Liver (tissue), 8 donors: ENCODE measurements at regions not wholly inside any gene's neighbourhood (a gene's known extent, or its start where the extent isn't known, plus 50 kb on each side); places are given as distances from the start of the nearest gene placed in this dataset.

Experiments
- DNase-seq: peaks from one replicate; pipeline ENCODE4 v3.0.0-alpha.2; 2017; ENCODE audit warnings: low spot score
- H3K27ac ChIP-seq, 2 donors: one replicate each; pipeline ENCODE4 v1.7.0; 2013; ENCODE audit warnings: inconsistent platforms in 2 of 2, low read length in 2 of 2, control low read depth in 1 of 2, low read depth in 1 of 2, mild to moderate bottlenecking in 1 of 2
- H3K27me3 ChIP-seq, 4 donors: one replicate each; pipeline versions ENCODE4 v1.6.1 to v1.7.0; 2013; ENCODE audit warnings: low read length in 3 of 4, inconsistent platforms in 1 of 4, mild to moderate bottlenecking in 1 of 4, moderate library complexity in 1 of 4; ENCODE audit not compliant: control insufficient read depth in 4 of 4, insufficient read depth in 4 of 4
- H3K36me3 ChIP-seq, 4 donors: one replicate each; pipeline versions ENCODE4 v1.6.1 to v1.7.0; 2013; ENCODE audit warnings: low read length in 3 of 4, mild to moderate bottlenecking in 3 of 4, low read depth in 1 of 4, moderate library complexity in 1 of 4; ENCODE audit not compliant: control insufficient read depth in 4 of 4, insufficient read depth in 3 of 4
- H3K4me1 ChIP-seq, 4 donors: one replicate each; pipeline versions ENCODE4 v1.6.1 to v1.7.0; 2013; ENCODE audit warnings: low read length in 3 of 4, mild to moderate bottlenecking in 3 of 4, moderate library complexity in 1 of 4; ENCODE audit not compliant: control insufficient read depth in 4 of 4, insufficient read depth in 4 of 4
- H3K4me3 ChIP-seq, 3 donors: one replicate each; pipeline versions ENCODE4 v1.6.1 to v1.7.0; 2013; ENCODE audit warnings: low read length in 3 of 3, control low read depth in 1 of 3, low read depth in 1 of 3, mild to moderate bottlenecking in 1 of 3
- H3K9ac ChIP-seq, 2 donors: one replicate each; pipeline ENCODE4 v1.7.0; 2013; ENCODE audit warnings: low read length in 2 of 2, mild to moderate bottlenecking in 2 of 2, moderate library complexity in 2 of 2, control low read depth in 1 of 2, low read depth in 1 of 2
- H3K9me3 ChIP-seq, 4 donors: one replicate each; pipeline versions ENCODE4 v1.6.1 to v1.7.0; 2013; ENCODE audit warnings: low read length in 3 of 4; ENCODE audit not compliant: control insufficient read depth in 4 of 4
- EGR1 ChIP-seq, 2 donors: IDR thresholded peaks; 2 replicates each; pipeline ENCODE4 v1.6.1; 2016 to 2018; ENCODE audit warnings: antibody characterized with exemption in 2 of 2, low read depth in 2 of 2
- FOXA1 ChIP-seq: IDR thresholded peaks from 2 replicates; pipeline ENCODE4 v1.6.1; 2016; ENCODE audit warnings: antibody characterized with exemption
- FOXA2 ChIP-seq: IDR thresholded peaks from 2 replicates; pipeline ENCODE4 v1.6.1; 2016; ENCODE audit warnings: antibody characterized with exemption
- GABPA ChIP-seq, 2 donors: IDR thresholded peaks in 1 of 2; conservative IDR thresholded peaks in 1 of 2; 2 replicates each; pipeline ENCODE4 v1.6.1; 2016; ENCODE audit warnings: antibody characterized with exemption in 2 of 2, mild to moderate bottlenecking in 1 of 2, moderate library complexity in 1 of 2
- HNF4A ChIP-seq, 2 donors: conservative IDR thresholded peaks; 2 replicates each; pipeline ENCODE4 v1.6.1; 2016; ENCODE audit warnings: antibody characterized with exemption in 2 of 2, mild to moderate bottlenecking in 2 of 2
- JUND ChIP-seq, 2 donors: IDR thresholded peaks; 2 replicates each; pipeline ENCODE4 v1.6.1; 2016; ENCODE audit warnings: antibody characterized with exemption in 2 of 2
- MAX ChIP-seq: IDR thresholded peaks from 2 replicates; pipeline ENCODE4 v1.6.1; 2016; ENCODE audit warnings: antibody characterized with exemption
- NR2F2 ChIP-seq: IDR thresholded peaks from 2 replicates; pipeline ENCODE4 v1.6.1; 2016; ENCODE audit warnings: antibody characterized with exemption
- RAD21 ChIP-seq, 2 donors: IDR thresholded peaks; 2 replicates each; pipeline ENCODE4 v1.6.1; 2016; ENCODE audit warnings: antibody characterized with exemption in 2 of 2, mild to moderate bottlenecking in 2 of 2
- REST ChIP-seq: IDR thresholded peaks from 2 replicates; pipeline ENCODE4 v1.6.1; 2016; ENCODE audit warnings: antibody characterized with exemption, mild to moderate bottlenecking
- RXRA ChIP-seq, 2 donors: IDR thresholded peaks; 2 replicates each; pipeline ENCODE4 v1.6.1; 2017 to 2018; ENCODE audit warnings: antibody characterized with exemption in 2 of 2, mild to moderate bottlenecking in 1 of 2
- SP1 ChIP-seq: IDR thresholded peaks from 2 replicates; pipeline ENCODE4 v1.6.1; 2018; ENCODE audit warnings: antibody characterized with exemption, mild to moderate bottlenecking
- TAF1 ChIP-seq: conservative IDR thresholded peaks from 2 replicates; pipeline ENCODE4 v1.6.1; 2016; ENCODE audit warnings: antibody characterized with exemption, mild to moderate bottlenecking
- YY1 ChIP-seq: IDR thresholded peaks from 2 replicates; pipeline ENCODE4 v1.6.1; 2016; ENCODE audit warnings: antibody characterized with exemption, mild to moderate bottlenecking
- WGBS: extraction: QIAGEN DNeasy Blood & Tissue Kit; methylation state at CpG from one replicate; pipeline ENCODE4 v1.1.7; 2013; 5-methylcytosine and 5-hydroxymethylcytosine counted together
- TF ChIP-seq, protein P1 (sequence below): fragments of 150-350 bp; IDR thresholded peaks from 2 replicates; pipeline ENCODE4 v1.5.1; 2017; ENCODE audit warnings: improper control_type of control experiment, low read depth, low read length; ENCODE audit not compliant: missing input control
- TF ChIP-seq, protein P2 (sequence below): IDR thresholded peaks from 2 replicates; pipeline ENCODE4 v1.6.1; 2016; ENCODE audit warnings: antibody characterized with exemption
- TF ChIP-seq, protein P3 (sequence below): IDR thresholded peaks from 2 replicates; pipeline ENCODE4 v1.6.1; 2016; ENCODE audit warnings: antibody characterized with exemption
- donor health status: healthy.
- donor health status: healthy.
- donor health status: healthy.
- donor health status: healthy.
- donor health status: healthy.

GRCh38 chr2:66897691-66898150 is 462.8 kb downstream of the MEIS1 start (continued):
- no peak for TF ChIP-seq SP1
- no peak for TF ChIP-seq YY1
- TF ChIP-seq FOXA2, result no peak

- H3K4me3 ChIP-seq, result no peak overlapping the region
- H3K9me3 ChIP-seq, result no peaks in the 10 kb centered on the region
- H3K36me3 ChIP-seq, result no peaks in the 10 kb centered on the region
- 84% methylated on average over 2 of the region's 2 CpGs for WGBS
- no peak overlapping the region for H3K9ac ChIP-seq
- H3K27me3 ChIP-seq, result peaks cover 0 to 4% (median 2%) of the 10 kb centered on the region in 4 donors
- H3K27ac ChIP-seq, result no peak overlapping the region
- H3K4me1 ChIP-seq, result no peaks in the 10 kb centered on the region
- no peak for TF ChIP-seq FOXA2
- TF ChIP-seq JUND (IDR thresholded peaks at IDR 0.05), result no peak
- no peak for TF ChIP-seq RAD21 (IDR thresholded peaks at IDR 0.05)
- TF ChIP-seq, protein P1, sequence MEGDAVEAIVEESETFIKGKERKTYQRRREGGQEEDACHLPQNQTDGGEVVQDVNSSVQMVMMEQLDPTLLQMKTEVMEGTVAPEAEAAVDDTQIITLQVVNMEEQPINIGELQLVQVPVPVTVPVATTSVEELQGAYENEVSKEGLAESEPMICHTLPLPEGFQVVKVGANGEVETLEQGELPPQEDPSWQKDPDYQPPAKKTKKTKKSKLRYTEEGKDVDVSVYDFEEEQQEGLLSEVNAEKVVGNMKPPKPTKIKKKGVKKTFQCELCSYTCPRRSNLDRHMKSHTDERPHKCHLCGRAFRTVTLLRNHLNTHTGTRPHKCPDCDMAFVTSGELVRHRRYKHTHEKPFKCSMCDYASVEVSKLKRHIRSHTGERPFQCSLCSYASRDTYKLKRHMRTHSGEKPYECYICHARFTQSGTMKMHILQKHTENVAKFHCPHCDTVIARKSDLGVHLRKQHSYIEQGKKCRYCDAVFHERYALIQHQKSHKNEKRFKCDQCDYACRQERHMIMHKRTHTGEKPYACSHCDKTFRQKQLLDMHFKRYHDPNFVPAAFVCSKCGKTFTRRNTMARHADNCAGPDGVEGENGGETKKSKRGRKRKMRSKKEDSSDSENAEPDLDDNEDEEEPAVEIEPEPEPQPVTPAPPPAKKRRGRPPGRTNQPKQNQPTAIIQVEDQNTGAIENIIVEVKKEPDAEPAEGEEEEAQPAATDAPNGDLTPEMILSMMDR, result no peak
- TF ChIP-seq SP1, result no peak
- no peak for TF ChIP-seq MAX
- TF ChIP-seq HNF4A (conservative IDR thresholded peaks at IDR 0.05), result no peak
- TF ChIP-seq, protein P2, sequence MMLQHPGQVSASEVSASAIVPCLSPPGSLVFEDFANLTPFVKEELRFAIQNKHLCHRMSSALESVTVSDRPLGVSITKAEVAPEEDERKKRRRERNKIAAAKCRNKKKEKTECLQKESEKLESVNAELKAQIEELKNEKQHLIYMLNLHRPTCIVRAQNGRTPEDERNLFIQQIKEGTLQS, result no peak
- no peak for TF ChIP-seq GABPA (IDR thresholded peaks at IDR 0.05 in 1 of 2, conservative IDR thresholded peaks at IDR 0.05 in 1 of 2)
- no peak for TF ChIP-seq RXRA (IDR thresholded peaks at IDR 0.05)
- no peak for TF ChIP-seq NR2F2
- DNase-seq, result no peak
Measured at GRCh38 chr2:66899109-66899508, 464.2 kb downstream of the MEIS1 start.

- no peak for DNase-seq
- Histone ChIP-seq H3K27ac (no peak overlapping the region), H3K27me3 (peaks cover 0 to 4% (median 0%) of the 10 kb centered on the region in 4 donors), H3K36me3 (no peaks in the 10 kb centered on the region), H3K4me1 (no peaks in the 10 kb centered on the region), H3K4me3 (no peak overlapping the region), H3K9ac (no peak overlapping the region), H3K9me3 (no peaks in the 10 kb centered on the region)
- TF ChIP-seq, protein P3, sequence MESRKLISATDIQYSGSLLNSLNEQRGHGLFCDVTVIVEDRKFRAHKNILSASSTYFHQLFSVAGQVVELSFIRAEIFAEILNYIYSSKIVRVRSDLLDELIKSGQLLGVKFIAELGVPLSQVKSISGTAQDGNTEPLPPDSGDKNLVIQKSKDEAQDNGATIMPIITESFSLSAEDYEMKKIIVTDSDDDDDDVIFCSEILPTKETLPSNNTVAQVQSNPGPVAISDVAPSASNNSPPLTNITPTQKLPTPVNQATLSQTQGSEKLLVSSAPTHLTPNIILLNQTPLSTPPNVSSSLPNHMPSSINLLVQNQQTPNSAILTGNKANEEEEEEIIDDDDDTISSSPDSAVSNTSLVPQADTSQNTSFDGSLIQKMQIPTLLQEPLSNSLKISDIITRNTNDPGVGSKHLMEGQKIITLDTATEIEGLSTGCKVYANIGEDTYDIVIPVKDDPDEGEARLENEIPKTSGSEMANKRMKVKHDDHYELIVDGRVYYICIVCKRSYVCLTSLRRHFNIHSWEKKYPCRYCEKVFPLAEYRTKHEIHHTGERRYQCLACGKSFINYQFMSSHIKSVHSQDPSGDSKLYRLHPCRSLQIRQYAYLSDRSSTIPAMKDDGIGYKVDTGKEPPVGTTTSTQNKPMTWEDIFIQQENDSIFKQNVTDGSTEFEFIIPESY, result no peak
- no peak for TF ChIP-seq SP1
- TF ChIP-seq RAD21 (IDR thresholded peaks at IDR 0.05), result no peak
- TF ChIP-seq, protein P1, result no peak
- no peak for TF ChIP-seq HNF4A (conservative IDR thresholded peaks at IDR 0.05)
- no peak for TF ChIP-seq FOXA1
- TF ChIP-seq MAX, result no peak
- no peak for TF ChIP-seq EGR1 (IDR thresholded peaks at IDR 0.05; ENCODE audit: low read depth in 2 of 2)
- no peak for TF ChIP-seq NR2F2
- TF ChIP-seq GABPA (IDR thresholded peaks at IDR 0.05 in 1 of 2, conservative IDR thresholded peaks at IDR 0.05 in 1 of 2), result no peak
- TF ChIP-seq FOXA2, result no peak
- no peak for TF ChIP-seq REST
- no peak for TF ChIP-seq TAF1
Measured at GRCh38 chr2:66899648-66900047, 464.7 kb downstream of the MEIS1 start.
